Eye (tissue), 1 donor: ENCODE measurements at regions not wholly inside any gene's neighbourhood (a gene's known extent, or its start where the extent isn't known, plus 50 kb on each side); places are given as distances from the start of the nearest gene placed in this dataset.
"Not testable (repeated sequence)": the region's sequence is repeated elsewhere in the genome, so short reads cannot be mapped to it uniquely, and the experiment has no call there.

Source experiments
- DNase-seq: peaks from one replicate; pipeline ENCODE4 v3.0.0-alpha.2; 2015

- DNase-seq = not testable (repeated sequence)
These were observed 339.3 kb upstream of the PLGLB1 start for GRCh38 chr2:87360927-87361326.

- DNase-seq = not testable (repeated sequence)
These were observed 340.2 kb upstream of the PLGLB1 start for GRCh38 chr2:87361805-87362204.

- DNase-seq = peak; percentile 3
These were observed 342.7 kb upstream of the PLGLB1 start for GRCh38 chr2:87364379-87364778.

DNA sequence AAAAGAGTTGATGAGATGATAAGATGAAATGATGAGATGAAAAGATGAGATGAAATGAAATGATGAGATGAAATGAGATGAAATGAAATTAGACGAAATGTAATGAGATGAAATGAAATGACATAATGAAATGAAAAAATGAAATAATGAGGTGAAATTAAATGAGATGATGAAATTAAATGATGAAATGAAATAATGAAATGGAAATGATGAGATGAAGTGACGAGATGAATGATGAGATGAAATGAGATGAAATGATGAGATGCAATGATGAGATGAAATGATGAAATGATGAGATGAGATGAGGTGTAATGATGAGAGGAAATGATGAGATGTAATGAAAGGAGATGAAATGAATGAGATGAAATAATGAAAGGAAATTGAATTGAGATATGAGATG is 343.4 kb upstream of the PLGLB1 start:
- DNase-seq = not testable (repeated sequence)

DNA sequence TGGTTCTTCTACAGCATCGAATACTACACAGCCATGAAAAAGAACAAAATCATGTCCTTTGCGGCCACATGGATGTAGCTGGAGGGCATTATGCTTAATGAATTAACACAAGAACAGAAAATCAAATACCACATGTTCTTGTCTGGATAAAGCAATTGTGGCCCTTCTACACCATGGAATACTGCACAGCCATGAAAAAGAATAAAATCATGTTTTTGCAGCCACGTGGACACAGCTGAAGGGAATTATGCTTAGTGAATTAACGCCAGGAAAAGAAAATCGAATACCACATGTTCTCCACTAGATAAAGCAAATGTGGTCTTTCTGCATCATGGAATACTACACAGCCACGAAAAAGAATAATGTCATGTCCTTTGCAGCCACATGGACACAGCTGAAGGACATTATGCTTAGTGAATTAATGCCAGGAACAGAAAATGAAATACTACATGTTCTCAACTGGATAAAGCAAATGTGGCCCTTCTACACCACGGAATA is 361.8 kb upstream of the PLGLB2 start:
- not testable (repeated sequence) for DNase-seq

DNA sequence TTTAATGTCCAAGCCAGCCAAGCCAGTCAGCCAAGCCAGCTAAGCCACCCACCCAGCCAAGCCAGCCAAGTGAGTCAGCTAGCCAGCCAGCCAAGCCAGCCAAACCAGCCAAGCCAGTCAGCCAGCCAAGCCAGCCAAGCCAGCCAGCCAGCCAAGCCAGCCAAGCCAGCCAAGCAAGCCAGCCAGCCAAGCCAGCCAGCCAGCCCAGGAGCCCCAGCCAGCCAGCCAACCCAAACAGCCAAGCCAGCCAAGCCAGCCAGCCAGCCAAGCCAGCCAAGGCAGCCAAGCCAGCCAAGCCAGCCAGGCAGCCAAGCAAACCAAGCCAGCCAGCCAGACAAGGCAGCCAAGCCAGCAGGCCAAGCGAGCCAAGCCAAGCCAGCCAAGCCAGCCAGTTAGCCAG is 352.1 kb upstream of the PLGLB2 start:
- not testable (repeated sequence) for DNase-seq

GRCh38 chr2:87396551-87397265 is 351.2 kb upstream of the PLGLB2 start:
- not testable (repeated sequence) for DNase-seq

GRCh38 chr2:87397276-87398065 is 350.4 kb upstream of the PLGLB2 start:
- not testable (repeated sequence) for DNase-seq

- DNase-seq = not testable (repeated sequence)
These were observed 349.2 kb upstream of the PLGLB2 start for GRCh38 chr2:87398567-87399305.

- DNase-seq = no peak
These were observed 346.1 kb upstream of the PLGLB2 start for GRCh38 chr2:87401726-87402345.

- peak; percentile 17 for DNase-seq
These were observed 344.1 kb upstream of the PLGLB2 start for GRCh38 chr2:87403893-87404175.

GRCh38 chr2:87404411-87405255 is 343.3 kb upstream of the PLGLB2 start:
- not testable (repeated sequence) for DNase-seq

GRCh38 chr2:87405531-87406216 is 342.2 kb upstream of the PLGLB2 start:
- not testable (repeated sequence) for DNase-seq

DNA sequence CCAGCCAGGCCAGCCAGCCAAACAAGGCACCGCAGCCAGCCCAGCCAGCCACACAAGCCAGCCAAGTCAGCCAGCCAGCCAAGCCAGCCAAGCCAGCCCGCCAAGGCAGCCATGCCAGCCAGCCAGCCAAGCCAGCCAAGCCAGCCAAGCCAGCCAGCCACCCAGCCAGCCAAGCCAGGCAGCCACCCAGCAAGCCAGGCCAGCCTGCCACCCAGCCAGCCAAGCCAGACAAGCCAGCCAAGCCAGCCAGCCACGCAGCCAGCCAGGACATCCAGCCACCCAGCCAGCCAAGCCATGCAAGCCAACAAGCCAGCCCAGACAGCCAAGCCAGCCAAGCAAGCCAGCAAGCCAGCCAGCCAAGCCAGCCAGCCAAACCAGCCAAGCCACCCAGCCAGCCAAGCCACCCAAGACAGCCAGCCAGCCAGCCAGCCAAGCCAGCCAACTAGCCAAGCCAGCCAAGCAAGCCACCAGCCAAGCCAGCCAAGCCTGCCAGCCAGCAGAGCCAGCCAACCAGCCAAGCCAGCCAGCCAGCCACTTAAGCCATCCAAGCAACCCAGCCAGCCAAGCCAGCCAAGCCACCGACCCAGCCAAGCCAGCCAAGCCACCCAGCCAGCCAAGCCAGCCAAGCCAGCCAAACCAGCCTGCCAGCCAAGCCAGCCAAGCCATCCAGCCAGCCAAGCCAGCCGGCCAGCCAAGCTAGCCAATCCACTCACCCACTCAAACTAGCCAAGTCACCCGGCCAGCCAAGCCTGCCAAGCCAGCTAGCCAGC is 341.3 kb upstream of the PLGLB2 start:
- DNase-seq = not testable (repeated sequence)

DNA sequence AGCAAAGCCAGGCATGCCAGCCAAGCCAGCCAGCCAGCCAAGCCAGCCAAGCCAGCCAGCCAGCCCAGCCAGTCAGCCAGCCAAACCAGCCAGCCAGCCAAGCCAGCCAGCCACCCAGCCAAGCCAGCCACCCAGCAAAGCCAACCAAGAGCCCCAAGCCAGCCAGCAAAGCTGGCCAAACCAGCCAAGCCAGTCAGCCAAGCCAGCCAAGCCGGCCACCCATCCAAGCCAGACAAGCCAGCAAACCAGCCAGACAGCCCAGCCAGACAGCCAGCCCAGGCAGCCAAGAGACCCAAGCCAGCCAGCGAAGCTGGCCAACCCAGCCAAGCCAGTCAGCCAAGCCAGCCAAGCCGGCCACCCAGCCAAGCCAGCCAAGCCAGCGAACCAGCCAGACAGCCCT is 338.3 kb upstream of the PLGLB2 start:
- DNase-seq = not testable (repeated sequence)

DNA sequence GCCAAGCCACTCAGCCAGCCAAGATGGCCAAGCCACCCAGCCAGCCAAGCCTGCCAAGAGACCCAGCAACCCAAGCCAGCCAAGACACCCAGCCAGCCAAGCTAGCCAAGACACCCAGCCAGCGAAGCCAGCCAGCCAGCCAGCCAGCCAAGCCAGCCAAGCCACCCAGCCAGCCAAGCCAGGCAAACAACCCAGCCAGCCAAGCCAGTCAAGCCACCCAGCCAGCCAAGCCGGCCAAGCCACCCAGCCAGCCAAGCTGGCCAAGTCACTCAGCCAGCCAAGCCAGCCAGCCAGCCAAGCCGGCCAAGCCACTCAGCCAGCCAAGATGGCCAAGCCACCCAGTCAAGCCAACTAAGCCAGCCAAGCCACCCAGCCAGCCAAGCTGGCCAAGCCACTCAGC is 337.5 kb upstream of the PLGLB2 start:
- DNase-seq = not testable (repeated sequence)

GRCh38 chr2:87412036-87412820 is 335.7 kb upstream of the PLGLB2 start:
- not testable (repeated sequence) for DNase-seq

DNA sequence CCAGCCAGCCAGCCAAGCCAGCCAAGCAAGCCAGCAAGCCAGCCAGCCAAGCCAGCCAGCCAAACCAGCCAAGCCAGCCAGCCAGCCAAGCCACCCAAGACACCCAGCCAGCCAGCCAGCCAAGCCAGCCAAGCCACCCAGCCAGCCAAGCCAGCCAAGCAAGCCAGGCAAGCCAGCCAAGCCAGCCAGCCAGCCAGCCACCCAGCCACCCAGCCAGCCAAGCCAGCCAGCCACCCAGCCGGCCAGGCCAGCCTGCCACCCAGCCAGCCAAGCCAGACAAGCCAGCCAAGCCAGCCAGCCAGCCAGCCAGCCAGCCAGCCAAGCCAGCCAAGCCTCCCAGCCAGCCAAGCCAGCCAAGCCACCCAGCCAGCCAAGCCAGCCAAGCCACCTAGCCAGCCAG is 333.6 kb upstream of the PLGLB2 start:
- not testable (repeated sequence) for DNase-seq

GRCh38 chr2:87414795-87415570 is 332.9 kb upstream of the PLGLB2 start:
- not testable (repeated sequence) for DNase-seq
